ENCODE measurements at regions not wholly inside any gene's neighbourhood (a gene's known extent, or its start where the extent isn't known, plus 50 kb on each side); places are given as distances from the start of the nearest gene placed in this dataset.

DNA sequence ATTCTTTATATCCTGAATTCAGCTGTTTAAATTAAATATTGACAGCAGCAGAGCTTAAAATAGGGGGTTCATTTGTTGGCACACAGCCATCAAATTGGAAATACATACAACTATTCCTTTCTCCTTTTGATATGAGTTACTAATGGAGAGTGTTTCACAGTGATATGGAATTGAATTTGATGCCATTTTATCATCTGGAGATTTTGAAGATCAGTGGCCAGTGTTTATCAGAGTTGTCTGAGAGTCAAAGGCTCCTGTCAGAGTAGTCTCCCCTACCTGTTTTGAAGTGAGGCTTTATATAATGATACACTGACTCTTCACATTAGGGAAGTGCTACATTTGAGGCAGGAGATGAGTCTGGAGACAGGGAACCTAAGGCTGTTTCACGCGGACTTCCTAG is 1286.3 kb downstream of the TECRL start:
- TF ChIP-seq POLR2A (IDR thresholded peaks at IDR 0.05; ENCODE audit: low read length) (no peak), GATA1 (IDR thresholded peaks at IDR 0.05; ENCODE audit: low read depth, low read length) (no peak)

Data from erythroblast (primary cell).